WTC11 (cell line): ENCODE measurements at regions not wholly inside any gene's neighbourhood (a gene's known extent, or its start where the extent isn't known, plus 50 kb on each side); places are given as distances from the start of the nearest gene placed in this dataset.

Source experiments
- ATF2 ChIP-seq: sonication (generic); formaldehyde crosslinking; IDR thresholded peaks from 2 replicates; pipeline ENCODE4 v1.8.1; 2022; ENCODE audit warnings: low read depth, missing genetic modification reagents, borderline replicate concordance
- CBFB ChIP-seq: sonication (generic); formaldehyde crosslinking; IDR thresholded peaks from 2 replicates; pipeline ENCODE4 v1.8.1; 2022; ENCODE audit warnings: mild to moderate bottlenecking, low read depth, missing genetic modification reagents
- CTCF ChIP-seq: fragments of 200-600 bp; IDR thresholded peaks from 2 replicates; pipeline ENCODE4 v1.8.0; 2022; ENCODE audit warnings: antibody characterized with exemption
- JUN ChIP-seq: sonication (generic); formaldehyde crosslinking; IDR thresholded peaks from 2 replicates; pipeline ENCODE4 v1.8.0; 2023; ENCODE audit warnings: mild to moderate bottlenecking, missing genetic modification reagents
- MAX ChIP-seq: sonication (generic); formaldehyde crosslinking; IDR thresholded peaks from 2 replicates; pipeline ENCODE4 v1.8.0; 2022; ENCODE audit warnings: mild to moderate bottlenecking, missing genetic modification reagents
- NR2C2 ChIP-seq: sonication (generic); formaldehyde crosslinking; IDR thresholded peaks from 2 replicates; pipeline ENCODE4 v1.8.0; 2022; ENCODE audit warnings: mild to moderate bottlenecking, missing genetic modification reagents
- SOX15 ChIP-seq: fragments of 250-450 bp; sonication (Bioruptor Pico); IDR thresholded peaks from 2 replicates; pipeline ENCODE4 v1.9.0; 2021; ENCODE audit warnings: mild to moderate bottlenecking
- STAT6 ChIP-seq: sonication (generic); formaldehyde crosslinking; conservative IDR thresholded peaks from 2 replicates; pipeline ENCODE4 v1.8.1; 2023; ENCODE audit warnings: mild to moderate bottlenecking, low read depth, missing genetic modification reagents, moderate library complexity
- USF1 ChIP-seq: sonication (generic); formaldehyde crosslinking; IDR thresholded peaks from 2 replicates; pipeline ENCODE4 v1.8.0; 2022; ENCODE audit warnings: mild to moderate bottlenecking, missing genetic modification reagents
- USF2 ChIP-seq: sonication (generic); formaldehyde crosslinking; IDR thresholded peaks from 2 replicates; pipeline ENCODE4 v1.8.1; 2023; ENCODE audit warnings: mild to moderate bottlenecking, missing genetic modification reagents, moderate library complexity
- ZNF263 ChIP-seq: sonication (generic); formaldehyde crosslinking; IDR thresholded peaks from 2 replicates; pipeline ENCODE4 v1.8.1; 2022; ENCODE audit warnings: low read depth, mild to moderate bottlenecking, moderate library complexity, missing genetic modification reagents
- ZNF512 ChIP-seq: sonication (generic); formaldehyde crosslinking; IDR thresholded peaks from 2 replicates; pipeline ENCODE4 v1.8.1; 2022; ENCODE audit warnings: missing genetic modification reagents, borderline replicate concordance

- TF ChIP-seq MAX (CRISPR knock-in tag) (no peak), ZNF263 (no peak), CTCF (no peak), ATF2 (CRISPR knock-in tag) (no peak), JUN (CRISPR knock-in tag) (no peak), STAT6 (no peak), USF2 (no peak), SOX15 (no peak), ZNF512 (no peak), NR2C2 (no peak), USF1 (CRISPR knock-in tag) (no peak), CBFB (no peak)
Measured at GRCh38 chr10:3528823-3529403, 256.1 kb downstream of the KLF6 start.
